Thymus (tissue), 11 donors: ENCODE measurements at regions not wholly inside any gene's neighbourhood (a gene's known extent, or its start where the extent isn't known, plus 50 kb on each side); places are given as distances from the start of the nearest gene placed in this dataset.

Experiments used
- DNase-seq, 9 donors: peaks; one replicate each; pipeline ENCODE4 v3.0.0-alpha.2; 2013; ENCODE audit warnings: low spot score in 9 of 9, low read depth in 6 of 9, missing footprints in 1 of 9
- H3K27ac ChIP-seq, 2 donors: one replicate each; pipeline ENCODE4 v1.5.1; 2013; ENCODE audit warnings: control low read depth in 1 of 2, low read depth in 1 of 2, low read length in 1 of 2, mild to moderate bottlenecking in 1 of 2, moderate library complexity in 1 of 2
- H3K27me3 ChIP-seq, 2 donors: one replicate each; pipeline ENCODE4 v1.5.1; 2013; ENCODE audit warnings: low read length in 1 of 2; ENCODE audit not compliant: control insufficient read depth in 2 of 2, insufficient read depth in 1 of 2
- H3K36me3 ChIP-seq, 2 donors: one replicate each; pipeline ENCODE4 v1.5.1; 2013; ENCODE audit warnings: low read length in 1 of 2, mild to moderate bottlenecking in 1 of 2, moderate library complexity in 1 of 2; ENCODE audit not compliant: control insufficient read depth in 2 of 2, insufficient read depth in 2 of 2
- H3K4me1 ChIP-seq, 2 donors: one replicate each; pipeline ENCODE4 v1.5.1; 2013; ENCODE audit warnings: low read length in 2 of 2; ENCODE audit not compliant: control insufficient read depth in 2 of 2, insufficient read depth in 2 of 2
- H3K4me3 ChIP-seq, 2 donors: one replicate each; pipeline ENCODE4 v1.5.1; 2013; ENCODE audit warnings: low read length in 2 of 2, control low read depth in 1 of 2, mild to moderate bottlenecking in 1 of 2
- H3K9me3 ChIP-seq, 2 donors: one replicate each; pipeline ENCODE4 v1.5.1; 2013; ENCODE audit warnings: low read length in 1 of 2, mild to moderate bottlenecking in 1 of 2; ENCODE audit not compliant: control insufficient read depth in 2 of 2, insufficient read depth in 1 of 2
- WGBS: extraction: QIAGEN DNeasy Blood & Tissue Kit; methylation state at CpG from one replicate; pipeline ENCODE4 v1.1.7; 2013; 5-methylcytosine and 5-hydroxymethylcytosine counted together
- donor health status: healthy.

- 93% methylated on average over 4 of the region's 4 CpGs for WGBS
- Histone ChIP-seq H3K27ac (no peak overlapping the region), H3K4me1 (peaks cover 0 to 2% of the 10 kb centered on the region in 2 donors), H3K9me3 (no peaks in the 10 kb centered on the region), H3K4me3 (no peak overlapping the region), H3K36me3 (no peaks in the 10 kb centered on the region), H3K27me3 (no peaks in the 10 kb centered on the region)
- DNase-seq: no peak
Observed at GRCh38 chr4:81971637-81972381, 402.0 kb downstream of the HNRNPD start.

GRCh38 chr4:81971061-81971460 is 402.7 kb downstream of the HNRNPD start:
- Histone ChIP-seq H3K27me3 (no peaks in the 10 kb centered on the region), H3K36me3 (no peaks in the 10 kb centered on the region), H3K4me1 (peaks cover 0 to 2% of the 10 kb centered on the region in 2 donors), H3K9me3 (no peaks in the 10 kb centered on the region), H3K4me3 (no peak overlapping the region), H3K27ac (no peak overlapping the region)
- 97% methylated on average over 1 of the region's 1 CpG for WGBS
- DNase-seq: no peak

- no peak for DNase-seq
- Histone ChIP-seq H3K36me3 (no peaks in the 10 kb centered on the region), H3K27me3 (no peaks in the 10 kb centered on the region), H3K9me3 (no peaks in the 10 kb centered on the region), H3K27ac (no peak overlapping the region), H3K4me1 (peaks cover 0 to 2% of the 10 kb centered on the region in 2 donors), H3K4me3 (no peak overlapping the region)
- 99% methylated on average over 1 of the region's 1 CpG for WGBS
Observed at GRCh38 chr4:81970454-81970853, 403.3 kb downstream of the HNRNPD start.

- Histone ChIP-seq H3K9me3 (no peaks in the 10 kb centered on the region), H3K27ac (no peak overlapping the region), H3K36me3 (no peaks in the 10 kb centered on the region), H3K4me1 (peaks cover 0 to 1% of the 10 kb centered on the region in 2 donors), H3K4me3 (no peak overlapping the region), H3K27me3 (no peaks in the 10 kb centered on the region)
- no peak for DNase-seq
- 96% methylated on average over 2 of the region's 2 CpGs for WGBS
Observed at GRCh38 chr4:81966676-81967075, 407.1 kb downstream of the HNRNPD start.

- Histone ChIP-seq H3K36me3 (no peaks in the 10 kb centered on the region), H3K27me3 (no peaks in the 10 kb centered on the region), H3K4me1 (no peaks in the 10 kb centered on the region), H3K9me3 (no peaks in the 10 kb centered on the region), H3K27ac (no peak overlapping the region), H3K4me3 (no peak overlapping the region)
- 37% methylated on average over 5 of the region's 5 CpGs for WGBS
- DNase-seq: no peak
Observed at GRCh38 chr4:81965911-81966310, 407.9 kb downstream of the HNRNPD start.

GRCh38 chr4:81965454-81965853 is 408.3 kb downstream of the HNRNPD start:
- H3K4me1 ChIP-seq: no peaks in the 10 kb centered on the region
- no peak overlapping the region for H3K27ac ChIP-seq
- H3K36me3 ChIP-seq: no peaks in the 10 kb centered on the region
- no peaks in the 10 kb centered on the region for H3K27me3 ChIP-seq
- no peak overlapping the region for H3K4me3 ChIP-seq
- H3K9me3 ChIP-seq: no peaks in the 10 kb centered on the region
- 94% methylated on average over 1 of the region's 1 CpG for WGBS
- DNase-seq: peak in 1 of 9 donors; percentile 2

GRCh38 chr4:81963763-81964020 is 410.1 kb downstream of the HNRNPD start:
- no peaks in the 10 kb centered on the region for H3K9me3 ChIP-seq
- H3K36me3 ChIP-seq: no peaks in the 10 kb centered on the region
- H3K4me1 ChIP-seq: no peaks in the 10 kb centered on the region
- H3K4me3 ChIP-seq: no peak overlapping the region
- H3K27me3 ChIP-seq: no peaks in the 10 kb centered on the region
- H3K27ac ChIP-seq: no peak overlapping the region
- no peak for DNase-seq

- no peaks in the 10 kb centered on the region for H3K36me3 ChIP-seq
- no peaks in the 10 kb centered on the region for H3K4me1 ChIP-seq
- H3K27me3 ChIP-seq: no peaks in the 10 kb centered on the region
- H3K4me3 ChIP-seq: no peak overlapping the region
- H3K9me3 ChIP-seq: no peaks in the 10 kb centered on the region
- 98% methylated on average over 1 of the region's 1 CpG for WGBS
- DNase-seq: no peak
- H3K27ac ChIP-seq: no peak overlapping the region
Observed at GRCh38 chr4:81963015-81963762, 410.6 kb downstream of the HNRNPD start.

GRCh38 chr4:81960961-81961360 is 412.8 kb downstream of the HNRNPD start:
- Histone ChIP-seq H3K4me3 (no peak overlapping the region), H3K27me3 (no peaks in the 10 kb centered on the region), H3K27ac (no peak overlapping the region), H3K4me1 (no peaks in the 10 kb centered on the region), H3K9me3 (no peaks in the 10 kb centered on the region), H3K36me3 (no peaks in the 10 kb centered on the region)
- 70% methylated on average over 4 of the region's 4 CpGs for WGBS
- no peak for DNase-seq
